HCT116 (cell line): ENCODE measurements at regions not wholly inside any gene's neighbourhood (a gene's known extent, or its start where the extent isn't known, plus 50 kb on each side); places are given as distances from the start of the nearest gene placed in this dataset.

Source experiments
- ATF3 ChIP-seq: IDR thresholded peaks from 2 replicates; pipeline ENCODE4 v1.6.1; 2012
- CEBPB ChIP-seq: IDR thresholded peaks from 2 replicates; pipeline ENCODE4 v1.6.1; 2012; ENCODE audit warnings: low read depth
- EZH2 ChIP-seq: fragments of 200-600 bp; sonication (generic); IDR thresholded peaks from 2 replicates; pipeline ENCODE4 v1.6.1; 2017; ENCODE audit warnings: antibody characterized with exemption, mixed run types
- EZH2phosphoT487 ChIP-seq: fragments of 200-600 bp; IDR thresholded peaks from 2 replicates; pipeline ENCODE4 v1.6.1; 2018; ENCODE audit warnings: antibody characterized with exemption, borderline replicate concordance
- FOSL1 ChIP-seq: IDR thresholded peaks from 2 replicates; pipeline ENCODE4 v1.6.1; 2012; ENCODE audit warnings: low read depth
- POLR2A ChIP-seq: IDR thresholded peaks from 2 replicates; pipeline ENCODE4 v1.7.0; 2011; ENCODE audit warnings: borderline replicate concordance; ENCODE audit not compliant: insufficient read depth, insufficient read length; ENCODE audit errors: extremely low read depth
- POLR2AphosphoS5 ChIP-seq: IDR thresholded peaks from 2 replicates; pipeline ENCODE4 v1.6.1; 2011; ENCODE audit warnings: mild to moderate bottlenecking, low read depth, low read length, moderate library complexity
- REST ChIP-seq: IDR thresholded peaks from 2 replicates; pipeline ENCODE4 v1.6.1; 2012; ENCODE audit warnings: low read depth
- SIN3A ChIP-seq: IDR thresholded peaks from 2 replicates; pipeline ENCODE4 v1.6.1; 2012; ENCODE audit warnings: low read depth
- SP1 ChIP-seq: IDR thresholded peaks from 2 replicates; pipeline ENCODE4 v1.6.1; 2012; ENCODE audit warnings: low read depth
- ZNF274 ChIP-seq: fragments of 200-500 bp; sonication (Bioruptor generic); IDR thresholded peaks from 2 replicates; pipeline ENCODE4 v1.6.1; 2014; ENCODE audit warnings: mild to moderate bottlenecking, low read depth, low read length, inconsistent platforms
- TF ChIP-seq, protein P1 (sequence below), 3 experiments: fragments of 200-600 bp in 1 of 3; sonication (generic) in 1 of 3; IDR thresholded peaks in 2 of 3; conservative IDR thresholded peaks in 1 of 3; 2 replicates each; pipeline ENCODE4 v1.5.1; 2012 to 2017; ENCODE audit warnings: low read depth in 2 of 3, low read length in 2 of 3, antibody characterized with exemption in 1 of 3, borderline replicate concordance in 1 of 3, control low read depth in 1 of 3, mild to moderate bottlenecking in 1 of 3, mixed read lengths in 1 of 3, mixed run types in 1 of 3, moderate library complexity in 1 of 3; ENCODE audit not compliant: insufficient read depth in 1 of 3
- TF ChIP-seq, protein P2 (sequence below): IDR thresholded peaks from 2 replicates; pipeline ENCODE4 v1.6.1; 2012

GRCh38 chr3:81434161-81434560 is 327.3 kb downstream of the GBE1 start:
- TF ChIP-seq FOSL1: no peak
- TF ChIP-seq ZNF274: no peak
- TF ChIP-seq POLR2A: no peak
- TF ChIP-seq, protein P1, sequence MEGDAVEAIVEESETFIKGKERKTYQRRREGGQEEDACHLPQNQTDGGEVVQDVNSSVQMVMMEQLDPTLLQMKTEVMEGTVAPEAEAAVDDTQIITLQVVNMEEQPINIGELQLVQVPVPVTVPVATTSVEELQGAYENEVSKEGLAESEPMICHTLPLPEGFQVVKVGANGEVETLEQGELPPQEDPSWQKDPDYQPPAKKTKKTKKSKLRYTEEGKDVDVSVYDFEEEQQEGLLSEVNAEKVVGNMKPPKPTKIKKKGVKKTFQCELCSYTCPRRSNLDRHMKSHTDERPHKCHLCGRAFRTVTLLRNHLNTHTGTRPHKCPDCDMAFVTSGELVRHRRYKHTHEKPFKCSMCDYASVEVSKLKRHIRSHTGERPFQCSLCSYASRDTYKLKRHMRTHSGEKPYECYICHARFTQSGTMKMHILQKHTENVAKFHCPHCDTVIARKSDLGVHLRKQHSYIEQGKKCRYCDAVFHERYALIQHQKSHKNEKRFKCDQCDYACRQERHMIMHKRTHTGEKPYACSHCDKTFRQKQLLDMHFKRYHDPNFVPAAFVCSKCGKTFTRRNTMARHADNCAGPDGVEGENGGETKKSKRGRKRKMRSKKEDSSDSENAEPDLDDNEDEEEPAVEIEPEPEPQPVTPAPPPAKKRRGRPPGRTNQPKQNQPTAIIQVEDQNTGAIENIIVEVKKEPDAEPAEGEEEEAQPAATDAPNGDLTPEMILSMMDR (IDR thresholded peaks at IDR 0.05 in 2 of 3, conservative IDR thresholded peaks at IDR 0.05 in 1 of 3; ENCODE audit: borderline replicate concordance in 1 of 3, insufficient read depth in 1 of 3, low read depth in 2 of 3, low read length in 2 of 3): no peak
- TF ChIP-seq EZH2phosphoT487: no peak
- TF ChIP-seq, protein P2, sequence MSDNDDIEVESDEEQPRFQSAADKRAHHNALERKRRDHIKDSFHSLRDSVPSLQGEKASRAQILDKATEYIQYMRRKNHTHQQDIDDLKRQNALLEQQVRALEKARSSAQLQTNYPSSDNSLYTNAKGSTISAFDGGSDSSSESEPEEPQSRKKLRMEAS: no peak
- no peak for TF ChIP-seq SIN3A
- TF ChIP-seq SP1: no peak
- TF ChIP-seq POLR2AphosphoS5: no peak
- TF ChIP-seq ATF3: no peak
- TF ChIP-seq REST: no peak
- TF ChIP-seq CEBPB: no peak
- TF ChIP-seq EZH2: no peak
